ENCODE measurements at regions not wholly inside any gene's neighbourhood (a gene's known extent, or its start where the extent isn't known, plus 50 kb on each side); places are given as distances from the start of the nearest gene placed in this dataset.

DNA sequence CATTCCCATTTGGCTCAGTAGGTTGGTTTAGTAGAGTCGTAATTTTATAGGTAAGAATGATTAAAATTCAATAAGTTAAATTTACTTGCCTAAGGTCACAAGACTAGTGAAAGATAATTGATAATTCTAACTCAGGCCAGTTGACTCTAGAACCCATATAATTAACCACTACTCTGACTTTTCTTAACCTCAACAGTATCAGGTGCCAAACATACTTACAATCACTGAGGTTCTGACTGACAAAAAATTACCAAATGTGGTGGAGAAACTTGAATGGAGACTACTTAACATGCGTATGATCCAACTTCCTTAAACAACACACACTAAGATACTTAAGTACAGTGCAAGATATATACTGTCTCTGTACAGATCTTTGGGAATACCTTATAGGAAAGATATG is 667.3 kb upstream of the SORCS1 start:
- DNase-seq (ENCODE audit: low read depth in 1 of 2, low spot score in 2 of 2) = no peak
- no peaks in the 10 kb centered on the region for H3K4me1 ChIP-seq (replicated peaks)
- no peaks in the 10 kb centered on the region for H3K36me3 ChIP-seq
- H3K9me3 ChIP-seq (replicated peaks) = no peaks in the 10 kb centered on the region
- no peaks in the 10 kb centered on the region for H3K27me3 ChIP-seq (replicated peaks)
- H3K4me3 ChIP-seq = no peak overlapping the region
- H3K27ac ChIP-seq = no peak overlapping the region

GRCh38 chr10:107829161-107829560 is 664.7 kb upstream of the SORCS1 start:
- Histone ChIP-seq H3K4me1 (replicated peaks) (no peaks in the 10 kb centered on the region), H3K9me3 (replicated peaks) (no peaks in the 10 kb centered on the region; the same call in 1 of the 2 replicates), H3K27me3 (replicated peaks) (no peaks in the 10 kb centered on the region), H3K27ac (no peak overlapping the region), H3K4me3 (no peak overlapping the region), H3K36me3 (no peaks in the 10 kb centered on the region)
- DNase-seq (ENCODE audit: low read depth in 1 of 2, low spot score in 2 of 2) = no peak

GRCh38 chr10:107826171-107826570 is 661.7 kb upstream of the SORCS1 start:
- no peaks in the 10 kb centered on the region for H3K4me1 ChIP-seq (replicated peaks)
- H3K36me3 ChIP-seq = no peaks in the 10 kb centered on the region
- H3K4me3 ChIP-seq = no peak overlapping the region
- H3K27me3 ChIP-seq (replicated peaks) = no peaks in the 10 kb centered on the region
- no peak for DNase-seq (ENCODE audit: low read depth in 1 of 2, low spot score in 2 of 2)
- H3K9me3 ChIP-seq (replicated peaks) = no peaks in the 10 kb centered on the region; the same call in 1 of the 2 replicates
- no peak overlapping the region for H3K27ac ChIP-seq

DNA sequence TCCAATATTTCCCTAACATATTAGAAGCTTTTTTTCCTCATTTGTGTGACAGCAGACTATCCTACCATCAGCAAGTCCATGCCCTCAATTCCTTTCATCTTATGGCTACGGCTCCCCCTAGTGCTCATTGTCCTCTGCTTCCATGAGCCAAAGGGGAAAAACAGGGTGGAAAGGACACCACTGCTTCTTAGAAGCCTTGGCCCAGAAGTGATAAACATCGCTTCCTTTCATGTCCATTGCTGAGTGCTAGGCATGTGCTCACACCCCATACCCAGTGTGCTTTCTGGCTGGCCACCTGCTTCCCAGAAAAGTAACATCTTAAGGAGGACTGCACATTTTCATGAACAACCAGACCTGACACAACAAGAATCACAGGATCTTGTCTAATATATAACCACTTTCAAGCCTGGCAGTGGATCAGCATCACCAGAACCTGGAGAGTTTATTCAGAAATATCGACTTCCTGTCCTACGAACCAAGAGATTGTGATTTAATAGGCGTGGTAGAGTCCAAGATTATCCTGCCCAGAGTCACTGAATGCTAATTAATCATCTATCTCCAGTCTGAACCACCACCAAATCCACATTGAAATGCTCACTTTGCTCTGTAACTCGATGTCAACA is 650.5 kb upstream of the SORCS1 start:
- Histone ChIP-seq H3K27ac (no peak overlapping the region), H3K4me3 (no peak overlapping the region), H3K27me3 (replicated peaks) (no peaks in the 10 kb centered on the region), H3K9me3 (replicated peaks) (no peaks in the 10 kb centered on the region), H3K4me1 (replicated peaks) (no peaks in the 10 kb centered on the region), H3K36me3 (no peaks in the 10 kb centered on the region)
- peak; percentile 50 to 59 for DNase-seq (ENCODE audit: low read depth in 1 of 2, low spot score in 2 of 2)

DNA sequence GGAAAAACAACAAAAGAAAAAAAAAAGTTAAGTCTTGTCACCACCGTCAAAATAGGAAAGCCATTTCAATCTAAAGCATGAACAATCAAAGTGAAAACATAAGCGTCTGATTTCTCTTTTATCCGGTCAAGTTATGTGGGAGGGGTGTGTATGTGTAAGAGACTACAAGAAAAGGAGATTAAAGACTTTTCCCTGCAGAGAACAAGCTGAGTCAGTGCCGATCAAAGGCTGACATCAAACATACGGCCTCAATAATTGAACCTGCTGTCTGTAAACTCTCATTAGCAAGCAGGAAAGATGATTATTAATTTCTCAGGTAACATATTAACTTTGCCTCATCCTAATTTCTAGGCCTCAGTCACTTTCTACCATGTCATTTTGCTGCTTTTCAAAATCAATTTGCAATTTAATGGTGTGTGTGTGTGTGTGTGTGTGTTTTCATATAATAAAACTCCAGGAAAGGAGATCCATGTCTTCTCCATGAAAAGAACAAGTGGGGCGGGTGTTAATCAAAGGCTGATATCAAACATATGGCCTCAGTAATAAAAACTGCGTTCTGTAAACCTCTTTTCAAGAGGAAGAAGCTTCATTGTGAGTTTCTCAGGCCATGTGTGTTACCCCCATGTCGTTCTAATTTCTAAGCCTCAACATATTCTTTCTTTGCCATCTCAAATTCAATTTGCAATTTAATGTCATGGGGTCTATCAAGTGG is 649.1 kb upstream of the SORCS1 start:
- no peak overlapping the region for H3K27ac ChIP-seq
- no peaks in the 10 kb centered on the region for H3K27me3 ChIP-seq (replicated peaks)
- DNase-seq (ENCODE audit: low read depth in 1 of 2, low spot score in 2 of 2) = no peak
- H3K9me3 ChIP-seq (replicated peaks) = no peaks in the 10 kb centered on the region
- H3K36me3 ChIP-seq = no peaks in the 10 kb centered on the region
- no peaks in the 10 kb centered on the region for H3K4me1 ChIP-seq (replicated peaks)
- no peak overlapping the region for H3K4me3 ChIP-seq

DNA sequence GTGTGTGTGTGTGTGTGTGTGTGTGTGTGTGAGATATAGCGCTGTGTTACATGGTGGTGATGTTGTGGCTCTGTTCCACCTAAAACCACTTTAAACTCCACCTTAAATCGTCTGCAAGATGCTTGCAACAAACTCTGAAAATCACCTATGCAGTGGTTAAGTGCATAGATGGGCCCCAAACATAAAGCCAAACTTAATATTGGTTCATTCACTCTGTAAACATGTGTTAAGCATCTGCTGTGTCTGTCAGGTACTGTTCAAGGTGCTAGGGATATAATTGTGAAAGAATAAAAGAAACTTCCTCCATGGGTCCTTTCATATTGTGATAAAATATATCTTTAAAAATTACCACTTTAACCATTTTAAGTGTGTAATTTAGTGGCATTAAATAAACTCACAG is 645.4 kb upstream of the SORCS1 start:
- no peaks in the 10 kb centered on the region for H3K36me3 ChIP-seq

DNA sequence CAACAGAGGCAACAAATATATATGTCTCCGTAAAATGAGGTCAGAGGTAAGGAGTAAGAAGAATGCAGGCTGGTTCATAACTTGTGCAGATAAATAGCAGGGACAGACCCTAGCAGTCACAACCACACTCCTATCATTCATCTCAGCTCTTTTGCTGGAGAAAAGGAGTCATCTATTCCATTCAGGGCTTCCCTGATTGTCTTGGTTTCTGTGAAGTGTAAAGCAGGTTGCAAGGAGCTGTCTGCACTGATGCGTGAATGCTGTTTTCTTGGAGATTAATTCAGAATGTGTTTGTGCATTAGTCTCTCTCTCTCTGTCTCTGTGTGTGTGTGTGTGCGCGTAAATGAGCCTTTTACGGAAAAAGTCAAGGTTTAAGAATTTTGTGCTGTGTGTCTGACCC is 643.3 kb upstream of the SORCS1 start:
- Histone ChIP-seq H3K9me3 (replicated peaks) (no peaks in the 10 kb centered on the region), H3K27ac (no peak overlapping the region), H3K36me3 (no peaks in the 10 kb centered on the region), H3K4me3 (no peak overlapping the region), H3K4me1 (replicated peaks) (no peaks in the 10 kb centered on the region), H3K27me3 (replicated peaks) (no peaks in the 10 kb centered on the region)
- no peak for DNase-seq (ENCODE audit: low read depth in 1 of 2, low spot score in 2 of 2)

More for the DNA sequence above, 645.4 kb upstream of the SORCS1 start:
- Histone ChIP-seq H3K4me3 (no peak overlapping the region), H3K27ac (no peak overlapping the region), H3K9me3 (replicated peaks) (no peaks in the 10 kb centered on the region), H3K27me3 (replicated peaks) (no peaks in the 10 kb centered on the region), H3K4me1 (replicated peaks) (no peaks in the 10 kb centered on the region)
- DNase-seq (ENCODE audit: low read depth in 1 of 2, low spot score in 2 of 2) = no peak

GRCh38 chr10:107806026-107806425 is 641.5 kb upstream of the SORCS1 start:
- Histone ChIP-seq H3K4me3 (no peak overlapping the region), H3K36me3 (no peaks in the 10 kb centered on the region), H3K4me1 (replicated peaks) (no peaks in the 10 kb centered on the region), H3K27me3 (replicated peaks) (no peaks in the 10 kb centered on the region), H3K9me3 (replicated peaks) (no peaks in the 10 kb centered on the region), H3K27ac (no peak overlapping the region)
- no peak for DNase-seq (ENCODE audit: low read depth in 1 of 2, low spot score in 2 of 2)

- H3K27me3 ChIP-seq (replicated peaks) = no peaks in the 10 kb centered on the region
- H3K27ac ChIP-seq = no peak overlapping the region
- no peaks in the 10 kb centered on the region for H3K9me3 ChIP-seq (replicated peaks)
- H3K36me3 ChIP-seq = no peaks in the 10 kb centered on the region
- no peak overlapping the region for H3K4me3 ChIP-seq
- DNase-seq (ENCODE audit: low read depth in 1 of 2, low spot score in 2 of 2) = no peak
- no peaks in the 10 kb centered on the region for H3K4me1 ChIP-seq (replicated peaks)
Observed at GRCh38 chr10:107803546-107803945, 639.0 kb upstream of the SORCS1 start.

DNA sequence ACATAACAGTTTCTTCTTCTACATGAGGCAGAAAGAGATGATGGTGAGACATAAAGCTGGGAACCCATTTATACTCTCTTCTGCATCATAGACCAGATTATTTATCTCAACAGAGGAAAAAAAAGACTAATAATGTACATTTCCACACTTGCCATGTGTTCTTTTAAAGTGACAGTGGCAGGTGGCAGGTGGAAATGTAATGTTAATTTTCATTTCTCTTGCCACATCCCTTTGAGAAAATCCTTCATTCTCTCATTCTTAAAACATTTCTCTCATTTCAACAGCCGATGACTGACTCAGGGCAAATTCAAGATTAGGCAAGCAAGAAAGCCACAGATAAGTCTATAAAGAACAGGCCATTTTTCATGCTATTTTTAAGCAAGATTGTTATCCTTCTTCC is 635.6 kb upstream of the SORCS1 start:
- no peaks in the 10 kb centered on the region for H3K36me3 ChIP-seq
- DNase-seq (ENCODE audit: low read depth in 1 of 2, low spot score in 2 of 2) = no peak
- no peak overlapping the region for H3K27ac ChIP-seq
- H3K9me3 ChIP-seq (replicated peaks) = no peaks in the 10 kb centered on the region
- no peak overlapping the region for H3K4me3 ChIP-seq
- H3K27me3 ChIP-seq (replicated peaks) = no peaks in the 10 kb centered on the region
- H3K4me1 ChIP-seq (replicated peaks) = no peaks in the 10 kb centered on the region

- Histone ChIP-seq H3K27ac (no peak overlapping the region), H3K4me3 (no peak overlapping the region), H3K9me3 (replicated peaks) (0 out of 2 replicates have a peak, but pooled peaks cover 3% of the 10 kb centered on the region), H3K4me1 (replicated peaks) (no peaks in the 10 kb centered on the region), H3K36me3 (no peaks in the 10 kb centered on the region), H3K27me3 (replicated peaks) (no peaks in the 10 kb centered on the region)
- DNase-seq (ENCODE audit: low read depth in 1 of 2, low spot score in 2 of 2) = no peak
Observed at GRCh38 chr10:107790271-107790670, 625.8 kb upstream of the SORCS1 start.

- Histone ChIP-seq H3K36me3 (no peaks in the 10 kb centered on the region), H3K4me3 (no peak overlapping the region), H3K4me1 (replicated peaks) (no peaks in the 10 kb centered on the region), H3K27me3 (replicated peaks) (no peaks in the 10 kb centered on the region), H3K27ac (no peak overlapping the region), H3K9me3 (replicated peaks) (peaks cover 4% of the 10 kb centered on the region; the same call in 1 of the 2 replicates)
- DNase-seq (ENCODE audit: low read depth in 1 of 2, low spot score in 2 of 2) = no peak
Observed at GRCh38 chr10:107771066-107771465, 606.6 kb upstream of the SORCS1 start.

DNA sequence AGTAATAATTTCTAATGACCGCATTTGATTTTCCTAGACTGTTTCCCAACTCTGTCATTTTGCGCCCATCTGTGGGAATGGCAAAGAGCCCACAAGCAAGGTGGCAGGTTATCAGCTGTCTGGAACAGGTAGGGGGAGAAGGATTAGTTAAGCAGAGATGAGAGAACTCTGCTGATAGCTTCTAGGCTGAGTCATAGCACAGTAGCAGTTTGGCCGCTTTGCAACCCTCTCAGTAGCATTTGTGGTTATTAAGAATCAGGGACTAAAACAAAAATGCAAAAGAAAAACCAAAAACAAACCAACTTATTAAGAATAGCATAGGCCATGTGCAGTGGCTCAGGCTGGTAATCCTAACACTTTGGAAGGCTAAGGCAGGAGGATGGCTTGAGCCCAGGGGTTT is 602.7 kb upstream of the SORCS1 start:
- Histone ChIP-seq H3K9me3 (replicated peaks) (peaks cover 1% of the 10 kb centered on the region; the same call in 1 of the 2 replicates), H3K4me1 (replicated peaks) (no peaks in the 10 kb centered on the region), H3K27me3 (replicated peaks) (no peaks in the 10 kb centered on the region), H3K27ac (no peak overlapping the region), H3K4me3 (no peak overlapping the region), H3K36me3 (no peaks in the 10 kb centered on the region)
- DNase-seq (ENCODE audit: low read depth in 1 of 2, low spot score in 2 of 2) = no peak

GRCh38 chr10:107754814-107755213 is 590.3 kb upstream of the SORCS1 start:
- H3K27me3 ChIP-seq (replicated peaks) = no peaks in the 10 kb centered on the region
- DNase-seq (ENCODE audit: low read depth in 1 of 2, low spot score in 2 of 2) = no peak
- H3K27ac ChIP-seq = no peak overlapping the region
- no peaks in the 10 kb centered on the region for H3K36me3 ChIP-seq
- no peaks in the 10 kb centered on the region for H3K9me3 ChIP-seq (replicated peaks)
- no peak overlapping the region for H3K4me3 ChIP-seq
- no peaks in the 10 kb centered on the region for H3K4me1 ChIP-seq (replicated peaks)

All from SJSA1 (cell line).